Lower leg skin (tissue), 4 donors: ENCODE measurements at regions not wholly inside any gene's neighbourhood (a gene's known extent, or its start where the extent isn't known, plus 50 kb on each side); places are given as distances from the start of the nearest gene placed in this dataset.

Source experiments
- DNase-seq, 2 donors: peaks; one replicate each; pipeline ENCODE4 v3.0.0-alpha.2; 2019; ENCODE audit warnings: low spot score in 2 of 2
- H3K4me3 ChIP-seq: fragments of 200-600 bp; sonication (generic); 2 replicates; pipeline ENCODE4 v1.5.1; 2017; ENCODE audit warnings: mild to moderate bottlenecking, low read depth; ENCODE audit not compliant: poor library complexity, severe bottlenecking
- CTCF ChIP-seq, 3 donors: fragments of 450-650 bp; IDR thresholded peaks; one replicate each; pipeline ENCODE4 v1.5.1; 2016; ENCODE audit warnings: antibody characterized with exemption in 3 of 3, mild to moderate bottlenecking in 3 of 3, moderate library complexity in 2 of 3
- POLR2A ChIP-seq, 2 donors: fragments of 450-650 bp; IDR thresholded peaks; one replicate each; pipeline ENCODE4 v1.6.1; 2016 to 2017; ENCODE audit warnings: antibody characterized with exemption in 2 of 2, mild to moderate bottlenecking in 1 of 2, moderate library complexity in 1 of 2
- WGBS, 2 donors: methylation state at CpG; one replicate each; pipeline ENCODE4 v1.1.5; 2018; 5-methylcytosine and 5-hydroxymethylcytosine counted together
- intact Hi-C: fragments of 100-400 bp; cut with DNase I; formaldehyde crosslinking; loops from one replicate; pipeline ENCODE4 v1.15.0; 2023; ENCODE audit warnings: low total_unique reads

- no peak overlapping the region for H3K4me3 ChIP-seq
- TF ChIP-seq POLR2A (IDR thresholded peaks at IDR 0.05) = no peak
- TF ChIP-seq CTCF (IDR thresholded peaks at IDR 0.05) = no peak
- intact Hi-C loops = no loop called here
- no peak for DNase-seq
- 80 to 81% methylated on average over 2 of the region's 2 CpGs for WGBS, 2 donors
These were observed 411.5 kb downstream of the RAP2B start for GRCh38 chr3:153573481-153573880.

- no peak for DNase-seq
- intact Hi-C loops = no loop called here
- 88 to 95% methylated on average over 2 of the region's 2 CpGs for WGBS, 2 donors
- TF ChIP-seq CTCF (IDR thresholded peaks at IDR 0.05) (no peak), POLR2A (IDR thresholded peaks at IDR 0.05) (no peak)
- H3K4me3 ChIP-seq = no peak overlapping the region
These were observed 412.4 kb downstream of the RAP2B start for GRCh38 chr3:153574445-153574844.

- DNase-seq = no peak
- no peak for TF ChIP-seq POLR2A (IDR thresholded peaks at IDR 0.05)
- TF ChIP-seq CTCF (IDR thresholded peaks at IDR 0.05) = no peak
- WGBS, 2 donors = 59% methylated on average over 3 of the region's 3 CpGs
- intact Hi-C loops = no loop called here
- no peak overlapping the region for H3K4me3 ChIP-seq
These were observed 415.2 kb downstream of the RAP2B start for GRCh38 chr3:153577059-153577736.

- DNase-seq = no peak
- no peak for TF ChIP-seq POLR2A (IDR thresholded peaks at IDR 0.05)
These were observed 416.0 kb downstream of the RAP2B start for GRCh38 chr3:153578046-153578445.

GRCh38 chr3:153590051-153590450 is 428.0 kb downstream of the RAP2B start:
- intact Hi-C loops = loop anchor here (10.0 kb wide), 1 partner anchor 545 kb away; no protein-coding TSS in a partner anchor
- no peak overlapping the region for H3K4me3 ChIP-seq
- no peak for DNase-seq
- 75 to 82% methylated on average over 2 of the region's 2 CpGs for WGBS, 2 donors
- no peak for TF ChIP-seq POLR2A (IDR thresholded peaks at IDR 0.05)

More at GRCh38 chr3:153578046-153578445, 416.0 kb downstream of the RAP2B start:
- H3K4me3 ChIP-seq = no peak overlapping the region
- intact Hi-C loops = no loop called here

GRCh38 chr3:153591561-153592245 is 429.7 kb downstream of the RAP2B start:
- WGBS, 2 donors = 69 to 79% methylated on average over 1 of the region's 1 CpG
- intact Hi-C loops = loop anchor here (10.0 kb wide), 1 partner anchor 547 kb away; no protein-coding TSS in a partner anchor
- no peak for DNase-seq
- H3K4me3 ChIP-seq = no peak overlapping the region
- TF ChIP-seq POLR2A (IDR thresholded peaks at IDR 0.05) (no peak), CTCF (IDR thresholded peaks at IDR 0.05) (no peak)
